Hematopoietic multipotent progenitor cell (in vitro differentiated cells): ENCODE measurements at regions not wholly inside any gene's neighbourhood (a gene's known extent, or its start where the extent isn't known, plus 50 kb on each side); places are given as distances from the start of the nearest gene placed in this dataset.

Experiments used
- DNase-seq, 3 donors: peaks; one replicate each; pipeline ENCODE4 v3.0.0-alpha.2; 2011 to 2015; ENCODE audit warnings: low read depth in 2 of 3, low spot score in 2 of 3

DNA sequence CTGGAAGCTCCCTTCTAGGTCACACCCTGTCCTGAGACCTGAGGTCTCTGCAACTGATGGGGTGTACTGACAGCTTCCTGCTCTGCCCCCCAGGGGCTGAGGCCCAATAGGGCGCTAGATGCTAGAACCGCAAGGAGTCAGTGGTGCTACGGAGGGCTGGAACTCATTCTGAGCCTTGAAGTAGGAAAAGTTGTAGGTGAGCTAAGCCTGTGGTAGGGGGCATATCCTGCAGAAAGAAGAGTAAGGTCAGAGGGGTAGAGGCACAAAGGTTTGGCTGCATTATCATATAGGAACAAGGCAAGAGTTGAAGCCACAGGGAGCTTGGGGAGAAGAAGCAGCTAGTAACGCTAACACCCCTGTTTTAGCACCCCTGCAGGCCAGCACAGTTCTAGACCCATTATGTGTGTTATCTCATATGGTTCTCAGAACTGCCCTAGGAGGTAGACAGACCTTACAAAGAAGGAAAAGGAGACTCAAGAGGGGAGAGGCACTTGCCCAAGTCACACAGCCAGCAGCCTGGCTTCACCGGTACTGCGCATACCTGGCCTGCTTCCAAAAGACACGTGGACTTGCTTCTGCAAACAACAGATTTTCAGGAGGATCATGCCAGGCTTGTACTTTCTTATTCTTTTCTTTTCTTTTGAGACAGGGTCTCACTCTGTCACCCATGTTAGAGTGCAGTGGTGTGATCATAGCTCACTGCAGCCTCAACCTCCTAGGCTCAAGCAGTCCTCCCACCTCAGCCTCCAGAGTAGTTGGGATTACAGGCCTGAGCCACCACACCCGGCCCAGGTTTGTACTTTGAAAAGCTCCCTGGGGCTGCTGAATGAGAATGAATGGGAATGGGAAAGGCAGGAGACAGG, 156.1 kb downstream of the MRPL14 start:
- DNase-seq, result no peak

DNA sequence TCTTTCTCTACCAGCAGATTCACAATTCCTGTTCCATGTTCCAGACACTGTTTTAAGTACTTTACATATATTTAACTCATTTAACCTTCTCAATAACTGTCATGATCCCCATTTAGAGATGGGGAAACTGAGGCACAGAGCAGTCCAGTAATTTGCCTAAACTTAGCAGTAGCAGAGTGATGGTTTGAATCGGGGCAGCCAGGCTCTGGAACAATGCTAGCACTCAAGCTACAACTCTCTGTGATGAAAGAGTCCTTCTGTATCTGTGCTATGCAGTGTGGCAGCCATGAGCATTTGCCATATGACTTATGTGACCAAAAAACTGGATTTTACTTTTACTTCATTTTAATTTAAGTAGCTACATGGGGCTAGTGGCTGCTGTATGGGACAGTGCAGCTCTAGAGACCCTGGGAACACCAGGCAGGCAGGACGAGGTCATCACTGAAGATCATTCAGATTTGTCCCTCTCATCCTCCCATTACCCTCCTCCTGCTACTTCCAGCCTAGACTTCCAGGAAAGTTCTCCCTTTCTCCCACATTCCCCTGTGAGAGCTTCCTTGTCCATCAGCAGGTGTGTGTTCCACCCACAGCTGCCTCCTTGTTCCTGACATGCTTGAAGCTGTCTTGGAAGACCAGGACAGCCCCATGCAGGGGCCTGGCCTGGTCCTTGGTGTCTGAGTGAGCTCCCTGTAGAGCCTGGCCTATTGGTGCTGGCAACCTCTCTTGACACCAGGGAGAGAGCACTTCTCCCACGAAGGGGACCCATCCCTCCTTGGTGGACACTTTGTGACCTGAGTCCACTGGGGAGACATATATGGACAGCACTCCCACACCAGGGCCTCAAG, 157.0 kb downstream of the MRPL14 start:
- no peak for DNase-seq

DNA sequence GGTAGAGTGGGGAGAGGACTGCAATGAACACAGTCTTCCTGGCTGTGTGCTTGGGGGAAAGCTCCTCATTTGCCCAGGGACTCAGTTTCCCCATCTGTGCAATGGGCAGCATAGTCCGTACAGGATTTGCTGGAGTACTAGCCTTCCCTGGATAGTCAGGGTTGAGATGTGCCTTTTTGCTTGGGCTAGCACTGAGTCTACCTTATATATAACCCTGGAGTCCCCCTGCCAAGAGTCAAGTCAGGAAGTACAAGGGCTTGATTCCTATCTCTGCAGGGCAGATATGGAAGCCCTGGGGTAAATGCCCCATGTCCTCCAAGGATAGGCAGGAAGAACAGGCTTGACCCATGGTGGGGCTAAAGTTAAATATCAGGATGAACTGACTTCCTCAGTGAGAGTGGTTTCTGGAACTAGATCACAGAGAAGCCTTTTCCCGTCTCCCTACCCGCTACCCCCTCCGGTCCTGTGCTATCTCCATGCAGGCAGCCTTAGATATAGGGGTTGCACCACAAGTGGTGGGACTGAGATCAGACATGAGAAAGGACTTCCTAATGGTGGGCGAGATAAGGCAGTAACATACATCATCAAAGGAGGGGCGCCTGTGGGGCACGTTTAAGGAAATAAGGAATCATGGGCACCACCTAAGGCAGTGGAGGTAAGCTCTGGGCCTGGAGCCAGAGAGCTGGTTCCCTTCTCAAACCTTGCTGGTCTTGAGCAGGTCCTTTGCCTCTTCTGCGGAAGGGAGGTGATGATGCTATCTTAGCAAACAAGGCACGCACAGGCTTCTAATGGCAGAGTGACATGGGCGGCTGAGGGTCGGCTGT, 157.9 kb downstream of the MRPL14 start:
- DNase-seq, result peak in 2 of 3 donors; percentile 18 to 20

DNA sequence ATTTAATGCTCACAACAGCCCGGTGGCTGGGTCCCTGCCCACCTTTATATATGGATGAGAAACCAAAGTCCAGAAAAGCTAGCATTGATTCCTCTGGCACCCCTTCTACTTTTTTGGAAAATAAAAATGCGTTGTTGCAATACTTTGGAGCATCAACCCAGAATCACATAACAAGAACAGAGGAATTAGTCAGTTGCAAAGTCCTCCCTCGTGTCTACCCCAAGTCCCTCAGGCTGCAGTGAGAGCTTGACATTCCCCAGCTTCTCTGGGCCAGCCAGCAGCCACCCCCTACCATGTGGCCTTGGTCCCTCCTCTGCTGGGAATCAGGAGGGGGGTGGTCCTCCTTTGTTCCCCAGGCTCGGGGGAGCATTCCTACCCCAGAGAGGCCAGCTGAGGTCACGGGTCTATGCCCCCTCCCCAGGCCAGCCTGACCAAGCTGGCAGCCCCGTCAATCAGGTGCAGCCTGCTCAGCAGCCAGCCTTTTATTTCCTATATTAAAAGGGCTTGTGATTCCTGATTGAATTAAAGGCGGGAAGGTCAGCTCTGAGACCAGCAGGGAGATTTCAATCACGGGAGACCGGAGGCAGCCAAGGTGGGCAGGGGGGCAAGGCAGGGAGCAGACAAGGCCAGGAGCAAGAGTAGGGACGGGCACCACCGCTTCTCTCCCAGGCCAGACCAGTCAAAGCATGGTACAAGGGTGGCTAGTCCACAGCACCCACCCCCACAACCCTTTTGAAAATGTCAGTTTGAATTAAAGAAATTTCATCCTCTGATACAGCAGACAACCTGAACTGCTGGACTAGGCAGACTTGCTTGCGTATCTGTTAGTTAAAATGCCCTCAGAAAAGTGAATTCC, 158.9 kb downstream of the MRPL14 start:
- DNase-seq, result no peak

DNA sequence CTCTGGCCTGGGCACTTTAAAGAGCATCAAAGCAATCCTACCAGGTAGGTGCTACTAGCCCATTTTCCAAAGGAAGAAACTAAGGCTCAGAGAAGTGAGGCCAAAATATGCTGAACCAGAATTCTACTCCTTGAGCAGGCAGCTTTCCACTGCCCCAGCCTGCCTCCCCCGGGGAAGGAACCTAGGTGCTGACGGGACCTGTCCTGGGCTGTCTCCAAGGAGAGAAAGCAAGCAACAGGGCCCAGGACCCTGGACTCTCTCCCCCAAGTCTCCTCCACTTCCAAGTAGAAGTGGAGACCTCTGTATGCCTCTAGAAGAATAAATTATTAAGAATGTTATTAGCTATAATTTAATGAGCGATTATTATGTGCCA, 159.5 kb downstream of the MRPL14 start:
- DNase-seq, result no peak

DNA sequence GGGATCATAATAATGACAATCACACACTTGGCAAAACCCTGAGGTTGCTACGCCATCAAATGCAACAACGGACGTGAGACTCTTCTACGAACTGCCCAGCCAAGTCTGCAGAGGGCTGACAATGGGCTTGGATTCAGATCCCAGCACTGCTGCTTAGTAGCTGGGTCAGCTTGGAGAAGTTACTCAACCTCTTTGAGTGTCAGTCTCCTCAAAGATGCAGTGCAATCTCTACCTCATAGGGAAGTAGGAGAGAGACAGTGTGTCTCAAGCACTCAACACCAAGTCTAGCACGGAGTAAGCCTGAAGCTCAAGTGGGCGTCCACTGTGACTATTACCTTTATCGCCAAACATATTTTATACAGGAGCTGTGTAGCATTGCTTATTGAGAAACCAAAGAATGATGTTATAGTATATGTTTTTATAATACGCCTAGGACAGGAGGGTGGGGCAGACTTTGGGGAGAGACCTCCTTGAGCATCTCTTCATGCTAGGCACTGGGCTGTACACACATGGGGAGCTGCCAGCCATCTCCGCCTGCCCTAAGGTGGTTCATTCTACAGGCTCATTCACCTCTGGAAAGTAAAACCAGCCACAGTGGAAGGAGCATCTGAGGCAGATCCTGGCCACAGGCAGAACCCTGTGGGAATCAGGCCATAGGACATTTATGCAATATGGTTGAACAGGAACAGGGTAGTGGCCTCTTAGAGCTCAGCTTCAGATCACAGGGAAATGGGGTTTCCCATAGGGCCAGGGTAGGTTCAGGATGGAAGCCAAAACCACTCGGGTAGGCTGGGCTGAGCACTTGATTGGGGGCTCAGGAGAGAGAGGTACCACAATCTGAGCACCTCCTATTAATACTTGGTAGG, 160.2 kb downstream of the MRPL14 start:
- DNase-seq, result no peak

DNA sequence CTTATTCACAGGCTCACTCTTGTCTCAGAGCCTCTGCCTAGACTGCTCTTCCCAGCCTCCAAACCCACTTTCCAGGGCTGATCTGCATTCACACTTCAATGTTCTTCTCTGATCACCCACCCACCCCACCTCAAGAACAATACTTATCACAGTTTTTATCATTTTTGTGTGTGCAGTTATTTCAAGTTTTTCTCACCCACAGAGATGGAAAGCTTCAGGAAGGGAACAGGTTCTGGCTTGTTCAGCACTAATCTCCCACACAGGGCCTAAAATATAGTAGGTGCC, 160.9 kb downstream of the MRPL14 start:
- DNase-seq, result no peak

DNA sequence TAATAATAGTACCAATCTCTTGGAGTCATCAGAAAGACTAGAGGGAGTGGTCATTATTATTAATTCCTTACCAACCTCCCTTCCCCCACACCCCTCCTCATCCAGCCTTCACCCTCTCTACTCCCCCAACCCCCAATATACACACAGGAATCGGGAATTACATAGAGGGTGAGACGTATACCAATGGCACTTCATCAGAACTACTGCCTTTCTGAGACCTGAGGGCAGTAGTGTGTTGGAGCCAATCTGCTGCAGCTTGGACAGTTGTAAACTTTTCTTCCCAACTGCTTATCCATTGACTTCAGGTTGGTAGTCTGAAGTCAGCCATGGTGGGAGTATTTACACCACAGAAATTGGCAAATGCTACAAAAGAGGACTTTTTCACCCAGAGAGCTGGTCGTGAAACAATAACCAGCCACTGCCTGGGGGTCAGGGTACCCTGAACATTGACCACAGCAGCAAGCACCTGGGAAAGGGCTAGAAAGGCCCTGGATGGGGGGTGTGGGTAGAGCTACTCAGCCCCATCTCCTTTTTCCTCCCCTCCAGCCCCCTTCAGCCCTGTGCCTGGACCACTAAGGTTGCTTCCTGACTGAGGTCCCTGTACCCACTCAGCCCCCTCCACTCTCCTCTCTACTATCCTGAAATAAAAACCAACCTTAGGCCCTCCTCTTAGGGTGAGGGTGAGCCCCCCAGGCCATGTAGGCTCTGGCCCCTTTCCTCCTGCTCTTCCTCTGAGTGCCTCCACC, 161.5 kb downstream of the MRPL14 start:
- DNase-seq, result no peak

DNA sequence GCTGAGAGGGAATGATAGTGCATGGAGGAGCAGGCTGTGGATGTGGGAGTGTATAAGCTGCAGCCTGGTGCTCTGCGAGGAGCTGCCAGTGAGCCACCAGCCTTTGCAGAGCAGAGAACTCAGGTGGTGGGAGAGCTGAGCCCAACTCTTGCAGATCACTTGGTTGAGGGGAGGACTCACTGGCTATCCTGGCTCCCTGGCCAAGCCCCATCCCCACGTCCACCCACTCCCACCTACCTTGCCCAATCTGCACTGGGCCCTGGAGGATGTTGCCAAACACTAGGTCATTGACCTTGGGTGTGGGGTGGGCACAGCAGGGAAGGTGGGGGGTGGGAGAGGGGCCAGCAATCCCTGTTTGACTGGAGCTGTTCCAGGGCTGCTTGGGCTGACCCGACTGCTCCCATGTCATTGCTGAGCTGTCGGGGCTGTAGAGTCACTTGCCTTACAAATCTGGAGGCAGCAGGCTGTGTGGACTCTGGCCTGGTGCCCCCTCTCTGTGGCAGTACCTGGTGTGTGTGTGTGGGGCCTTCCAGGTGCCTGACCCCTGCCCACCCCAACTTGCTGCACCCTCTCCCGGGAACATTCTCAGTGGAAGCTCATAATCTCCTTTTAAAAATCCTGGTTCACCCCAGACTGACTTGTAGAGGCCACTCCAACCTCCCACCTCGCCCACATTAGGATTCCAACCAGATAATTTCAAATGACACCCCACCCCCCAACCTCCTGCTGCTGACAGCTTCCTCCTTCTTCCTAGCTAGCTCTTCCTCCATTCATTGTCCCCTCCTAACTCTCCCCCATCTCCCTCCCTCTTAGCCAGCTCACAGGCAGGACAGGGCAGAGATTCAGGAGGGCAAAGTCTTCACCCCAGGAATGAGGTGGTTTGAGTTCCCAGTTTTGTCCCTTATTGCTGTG, 162.3 kb downstream of the MRPL14 start:
- DNase-seq, result no peak

DNA sequence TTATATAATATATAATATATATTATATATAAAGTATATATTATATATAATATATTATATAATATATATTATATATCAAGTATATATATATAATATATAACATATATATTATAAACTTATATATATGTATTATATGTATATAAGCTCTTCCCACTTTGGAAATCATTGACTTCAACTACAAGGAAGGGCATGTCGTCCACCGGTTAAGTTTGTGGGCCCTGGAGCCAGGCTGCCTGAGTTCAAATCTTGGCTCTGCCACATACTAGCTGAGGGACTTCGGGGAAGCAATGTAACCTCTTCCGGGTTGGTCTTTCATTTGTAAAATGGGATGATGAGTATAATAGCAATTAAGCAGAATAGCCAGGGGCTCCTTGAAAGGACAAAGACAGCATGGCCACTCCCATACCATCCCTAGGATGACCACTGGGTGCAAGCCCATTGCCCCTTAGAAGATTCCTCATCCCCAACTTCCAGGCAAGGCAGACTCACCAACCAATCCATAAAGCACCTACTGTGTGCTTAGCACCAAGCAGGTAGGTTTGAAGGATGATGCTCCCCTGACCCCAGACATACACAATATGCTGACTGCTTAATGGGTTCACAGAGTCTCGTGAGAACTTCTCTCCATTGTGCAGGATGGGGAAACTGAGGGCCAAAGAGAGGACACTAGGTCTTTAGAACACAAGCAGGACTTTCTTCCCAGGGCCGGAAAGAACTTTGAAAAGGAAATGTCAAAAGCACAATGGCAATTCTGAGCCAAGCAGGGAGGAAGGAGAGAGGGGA, 163.2 kb downstream of the MRPL14 start:
- DNase-seq, result no peak

DNA sequence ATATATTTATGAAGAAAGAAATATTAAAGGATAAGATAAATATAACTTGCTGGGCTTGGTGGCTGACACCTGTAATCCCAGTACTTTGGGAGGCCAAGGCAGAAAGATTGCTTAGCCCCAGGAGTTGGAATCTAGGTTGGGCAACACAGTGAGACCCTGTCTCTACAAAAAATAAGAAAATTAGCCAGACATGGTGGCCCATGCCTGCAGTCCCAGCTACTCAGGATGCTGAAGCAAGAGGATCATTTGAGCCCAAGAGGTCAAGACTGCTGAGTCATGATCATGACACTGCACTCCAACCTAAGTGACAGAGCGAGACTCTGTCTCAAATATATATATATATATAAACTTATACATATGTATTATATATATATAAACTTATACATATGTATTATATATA, 164.0 kb downstream of the MRPL14 start:
- no peak for DNase-seq

DNA sequence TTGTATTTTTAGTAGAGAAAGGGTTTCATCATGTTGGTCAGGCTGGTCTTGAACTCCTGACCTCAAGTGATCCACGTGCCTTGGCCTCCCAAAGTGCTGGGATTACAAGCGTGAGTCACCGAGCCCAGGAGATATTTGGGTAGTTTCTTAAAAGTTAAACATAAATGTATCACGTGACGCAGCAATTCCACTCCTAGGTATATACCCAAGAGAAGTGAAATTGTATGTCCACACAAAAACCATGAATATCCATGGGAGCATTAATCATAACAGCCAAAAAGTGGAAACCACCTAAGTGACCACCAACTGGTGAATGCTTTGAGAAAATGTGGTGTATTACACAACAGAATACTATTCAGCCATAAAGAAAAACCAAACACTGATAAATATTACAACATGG, 164.8 kb downstream of the MRPL14 start:
- no peak for DNase-seq

DNA sequence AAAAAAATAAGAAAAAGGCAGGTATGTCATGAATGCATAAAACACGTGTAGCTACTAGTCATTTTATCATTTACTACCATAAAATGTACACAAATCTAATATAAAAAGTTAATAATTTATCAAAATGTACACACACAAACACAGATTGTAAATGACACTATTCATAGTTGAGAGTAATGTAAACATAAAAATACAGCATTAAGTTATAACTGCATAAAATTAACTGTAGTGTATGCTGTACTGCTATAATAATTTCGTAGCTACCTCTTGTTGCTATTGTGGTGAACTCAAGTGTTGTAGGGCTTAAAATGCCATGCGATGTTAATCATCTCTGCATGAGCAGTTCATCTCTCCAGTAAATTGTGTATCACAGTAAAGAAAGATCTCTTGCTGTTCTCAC, 170.0 kb downstream of the MRPL14 start:
- DNase-seq, result no peak

DNA sequence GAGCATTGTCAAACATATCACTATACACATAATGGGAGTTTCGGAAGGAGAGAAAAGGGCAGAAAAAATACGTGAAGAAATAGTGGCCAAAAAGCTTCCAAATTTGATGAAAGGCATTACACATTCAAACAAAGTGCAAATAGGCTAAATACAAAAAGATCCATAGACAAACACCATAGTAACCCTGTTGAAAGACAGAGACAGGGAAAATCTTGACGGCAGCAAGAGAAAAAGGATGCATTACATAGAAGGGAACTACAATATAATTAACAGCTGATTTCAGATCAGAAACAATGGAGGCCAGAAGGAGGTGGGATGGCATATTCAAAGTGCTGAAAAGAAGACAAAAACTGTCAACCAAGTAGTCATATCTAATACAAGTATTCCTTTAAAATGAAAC, 170.8 kb downstream of the MRPL14 start:
- no peak for DNase-seq

DNA sequence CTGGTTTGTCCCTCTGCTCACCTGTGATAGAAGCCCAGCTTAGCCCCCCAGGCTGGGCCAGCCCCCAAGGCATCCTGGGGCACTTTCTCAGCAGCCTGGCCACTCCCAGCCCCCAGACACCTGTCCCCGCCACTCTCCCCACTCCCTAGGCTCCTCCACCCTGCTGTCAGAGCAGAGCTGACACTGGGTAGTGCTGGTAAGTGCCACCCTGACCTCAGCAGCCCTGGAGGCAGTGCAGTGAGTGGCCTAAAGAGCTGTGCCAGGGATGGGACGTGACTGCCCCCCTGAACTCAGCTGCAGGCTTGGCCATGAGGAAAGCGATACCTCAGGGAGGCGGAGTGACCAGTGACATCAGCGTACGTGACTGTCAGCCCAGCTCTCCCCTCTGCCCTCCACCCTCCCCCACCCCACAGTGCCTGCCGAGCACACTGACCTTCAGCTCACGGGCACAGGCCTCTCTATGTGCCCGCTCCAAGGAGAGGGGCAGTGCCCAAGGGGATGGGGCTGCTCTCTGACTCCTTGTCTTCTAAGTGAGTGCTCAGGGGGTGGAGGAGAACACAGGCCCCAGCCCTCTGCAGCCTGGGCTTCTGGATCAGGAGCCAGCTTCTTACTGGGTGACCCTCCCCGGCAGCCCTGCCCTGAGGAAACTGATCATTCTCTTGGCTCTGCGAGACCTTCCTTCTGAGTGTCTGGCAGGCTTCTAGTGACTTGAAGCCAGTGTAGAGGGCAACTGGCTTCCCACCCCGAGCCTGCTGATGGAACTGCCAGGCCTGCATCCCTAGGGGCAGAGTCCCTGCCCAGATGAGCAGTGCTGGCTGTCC, 172.7 kb downstream of the MRPL14 start:
- DNase-seq, result no peak

DNA sequence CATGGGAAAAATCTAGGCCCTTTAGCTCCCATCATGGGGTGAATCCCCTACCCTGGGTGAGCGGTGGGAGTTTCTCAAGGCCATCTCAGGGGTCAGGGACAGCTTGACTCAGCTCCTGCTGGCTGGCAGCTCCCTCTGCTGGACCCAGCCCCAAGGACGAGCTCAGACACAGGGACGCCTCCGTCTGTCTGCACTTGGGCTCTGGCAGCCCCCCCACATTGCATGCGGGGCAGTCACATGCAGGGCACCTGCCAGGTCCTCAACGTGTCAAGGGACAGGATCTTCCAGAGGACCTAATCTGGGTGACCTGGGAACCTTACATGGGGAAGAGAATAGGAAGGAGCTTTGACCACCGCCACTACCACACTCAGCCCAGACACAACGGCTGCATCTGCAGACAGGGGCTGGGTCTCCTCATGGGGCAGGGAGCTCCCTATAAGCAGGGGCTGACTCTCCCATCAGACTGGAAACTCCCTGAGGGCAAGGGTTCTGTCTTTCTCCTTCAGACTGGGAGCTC, 173.4 kb downstream of the MRPL14 start:
- DNase-seq, result no peak
